ENCODE measurements at regions not wholly inside any gene's neighbourhood (a gene's known extent, or its start where the extent isn't known, plus 50 kb on each side); places are given as distances from the start of the nearest gene placed in this dataset.

DNA sequence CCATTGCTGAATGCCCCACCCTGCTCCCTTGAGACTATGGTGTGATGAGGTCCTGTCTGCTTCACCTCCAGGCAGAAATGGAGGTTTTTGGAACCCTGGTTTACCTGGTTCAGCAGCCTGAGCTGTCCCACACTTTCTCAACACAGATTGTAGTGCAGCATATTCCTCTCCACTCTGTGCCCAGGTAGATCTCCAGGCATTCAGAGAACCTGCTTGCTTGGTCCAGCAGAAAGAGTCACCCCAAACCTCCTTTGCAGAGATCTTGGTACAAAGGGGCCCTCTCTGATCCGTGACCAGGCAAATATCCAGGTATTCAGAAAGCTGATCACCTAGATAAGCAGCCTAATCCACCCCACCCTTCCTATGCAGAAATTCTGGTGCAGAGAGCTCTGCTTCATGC is 1288.2 kb upstream of the CRIM1 start:
- ATAC-seq (ENCODE audit: insufficient number of reproducible peaks, low FRiP score, low read depth) (no peak), DNase-seq (ENCODE audit: low spot score) (no peak)
- Histone ChIP-seq H3K4me1 (ENCODE audit: control insufficient read depth in 1 of 2, low read depth in 2 of 2) (no peaks in the 10 kb centered on the region), H3K36me3 (no peaks in the 10 kb centered on the region), H3K27me3 (replicated peaks; ENCODE audit: insufficient read depth) (no peaks in the 10 kb centered on the region), H3K9me3 (peaks cover 4% of the 10 kb centered on the region), H3K27ac (no peak overlapping the region), H3K4me3 (no peak overlapping the region)
- TF ChIP-seq, protein P1, sequence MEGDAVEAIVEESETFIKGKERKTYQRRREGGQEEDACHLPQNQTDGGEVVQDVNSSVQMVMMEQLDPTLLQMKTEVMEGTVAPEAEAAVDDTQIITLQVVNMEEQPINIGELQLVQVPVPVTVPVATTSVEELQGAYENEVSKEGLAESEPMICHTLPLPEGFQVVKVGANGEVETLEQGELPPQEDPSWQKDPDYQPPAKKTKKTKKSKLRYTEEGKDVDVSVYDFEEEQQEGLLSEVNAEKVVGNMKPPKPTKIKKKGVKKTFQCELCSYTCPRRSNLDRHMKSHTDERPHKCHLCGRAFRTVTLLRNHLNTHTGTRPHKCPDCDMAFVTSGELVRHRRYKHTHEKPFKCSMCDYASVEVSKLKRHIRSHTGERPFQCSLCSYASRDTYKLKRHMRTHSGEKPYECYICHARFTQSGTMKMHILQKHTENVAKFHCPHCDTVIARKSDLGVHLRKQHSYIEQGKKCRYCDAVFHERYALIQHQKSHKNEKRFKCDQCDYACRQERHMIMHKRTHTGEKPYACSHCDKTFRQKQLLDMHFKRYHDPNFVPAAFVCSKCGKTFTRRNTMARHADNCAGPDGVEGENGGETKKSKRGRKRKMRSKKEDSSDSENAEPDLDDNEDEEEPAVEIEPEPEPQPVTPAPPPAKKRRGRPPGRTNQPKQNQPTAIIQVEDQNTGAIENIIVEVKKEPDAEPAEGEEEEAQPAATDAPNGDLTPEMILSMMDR (IDR thresholded peaks at IDR 0.05) = no peak

DNA sequence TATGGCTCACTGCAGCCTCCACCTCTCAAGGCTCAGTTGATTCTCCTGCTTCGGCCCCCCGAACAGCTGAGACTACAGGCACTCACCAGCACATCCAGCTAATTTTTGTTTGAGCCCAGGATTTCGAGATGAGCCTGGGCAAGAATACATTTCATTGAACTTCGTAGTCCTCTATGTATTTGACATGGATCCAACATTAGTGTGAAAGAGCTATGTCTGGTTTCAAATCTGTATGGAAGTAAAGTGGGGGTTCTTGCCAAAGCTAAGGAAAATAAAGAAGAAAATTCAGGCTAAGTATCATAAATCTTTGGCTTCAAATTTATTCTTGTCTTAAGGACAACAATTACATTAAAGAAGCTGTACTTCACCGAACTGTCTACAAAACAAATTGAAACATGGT is 1291.7 kb upstream of the CRIM1 start:
- TF ChIP-seq, protein P1 (IDR thresholded peaks at IDR 0.05) = no peak
- no peak for ATAC-seq (ENCODE audit: insufficient number of reproducible peaks, low FRiP score, low read depth)
- Histone ChIP-seq H3K4me3 (no peak overlapping the region), H3K27me3 (replicated peaks; ENCODE audit: insufficient read depth) (no peaks in the 10 kb centered on the region), H3K9me3 (no peaks in the 10 kb centered on the region), H3K4me1 (ENCODE audit: control insufficient read depth in 1 of 2, low read depth in 2 of 2) (no peaks in the 10 kb centered on the region), H3K27ac (no peak overlapping the region), H3K36me3 (no peaks in the 10 kb centered on the region)
- no peak for DNase-seq (ENCODE audit: low spot score)

DNA sequence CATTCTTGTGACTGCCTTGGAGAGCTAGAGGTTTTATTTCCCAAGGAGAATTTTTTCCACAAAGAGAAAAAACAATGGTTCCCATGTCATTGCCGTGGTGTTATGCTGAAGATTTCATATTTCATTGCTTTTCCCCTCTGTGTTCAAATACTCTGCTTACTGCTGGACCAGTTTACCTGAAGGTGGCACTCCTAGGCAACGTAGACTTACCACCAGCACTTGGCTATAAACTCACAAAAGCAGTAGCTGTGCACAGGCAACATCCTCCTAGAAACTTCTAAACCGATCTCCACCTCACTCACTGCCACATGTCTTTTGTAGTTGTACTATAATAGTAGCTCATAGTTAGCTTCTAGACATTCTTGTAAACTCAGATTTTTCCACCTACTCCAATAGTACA is 1319.7 kb upstream of the CRIM1 start:
- H3K36me3 ChIP-seq = no peaks in the 10 kb centered on the region
- H3K4me3 ChIP-seq = no peak overlapping the region
- TF ChIP-seq, protein P1 (IDR thresholded peaks at IDR 0.05) = no peak
- H3K27me3 ChIP-seq (replicated peaks; ENCODE audit: insufficient read depth) = no peaks in the 10 kb centered on the region
- no peak for ATAC-seq (ENCODE audit: insufficient number of reproducible peaks, low FRiP score, low read depth)
- H3K9me3 ChIP-seq = no peaks in the 10 kb centered on the region
- H3K4me1 ChIP-seq (ENCODE audit: control insufficient read depth in 1 of 2, low read depth in 2 of 2) = no peaks in the 10 kb centered on the region
- H3K27ac ChIP-seq = no peak overlapping the region
- no peak for DNase-seq (ENCODE audit: low spot score)

DNA sequence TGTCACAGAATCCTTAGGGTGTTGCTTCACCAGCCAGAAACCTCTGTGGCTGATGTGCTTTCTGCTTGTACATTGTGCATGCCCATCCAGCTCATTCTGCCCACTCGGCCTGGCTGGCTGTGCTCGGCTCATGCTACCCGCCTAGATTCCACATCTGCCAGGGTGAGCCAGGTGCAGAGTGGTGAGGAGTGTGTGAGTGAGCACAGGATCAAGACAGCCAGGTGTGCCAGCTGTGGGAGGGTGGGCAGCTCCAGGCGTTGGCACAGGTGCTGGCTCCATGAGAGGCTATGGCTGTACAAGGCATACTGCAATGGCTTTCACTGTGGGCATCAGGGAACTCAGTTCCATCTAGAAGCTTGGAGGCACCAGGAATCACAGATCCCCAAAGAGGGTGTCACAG is 1321.8 kb upstream of the CRIM1 start:
- Histone ChIP-seq H3K27me3 (replicated peaks; ENCODE audit: insufficient read depth) (no peaks in the 10 kb centered on the region), H3K27ac (no peak overlapping the region), H3K9me3 (no peaks in the 10 kb centered on the region), H3K4me3 (no peak overlapping the region), H3K4me1 (ENCODE audit: control insufficient read depth in 1 of 2, low read depth in 2 of 2) (no peaks in the 10 kb centered on the region), H3K36me3 (no peaks in the 10 kb centered on the region)
- DNase-seq (ENCODE audit: low spot score) (no peak), ATAC-seq (ENCODE audit: insufficient number of reproducible peaks, low FRiP score, low read depth) (no peak)
- TF ChIP-seq, protein P1 (IDR thresholded peaks at IDR 0.05) = no peak

DNA sequence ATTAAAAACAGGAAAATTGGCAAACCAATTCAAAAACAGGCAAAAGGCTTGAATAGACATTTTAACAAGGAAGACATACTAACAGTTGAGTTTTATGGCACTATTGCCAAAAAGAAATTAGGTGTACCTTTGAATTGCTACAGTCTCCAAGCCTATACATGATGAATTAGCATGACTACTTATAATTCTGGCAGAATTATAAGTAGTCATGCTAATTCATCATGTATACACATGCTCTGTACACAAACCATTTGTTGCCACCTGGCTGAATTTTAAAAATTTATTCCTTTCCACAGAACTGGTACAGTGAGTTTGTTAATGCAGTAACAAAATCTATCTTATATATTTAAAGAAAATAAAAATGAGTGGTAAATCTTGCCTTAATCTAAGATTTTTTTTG is 1332.0 kb upstream of the CRIM1 start:
- Histone ChIP-seq H3K9me3 (no peaks in the 10 kb centered on the region), H3K27me3 (replicated peaks; ENCODE audit: insufficient read depth) (no peaks in the 10 kb centered on the region), H3K27ac (no peak overlapping the region), H3K4me3 (no peak overlapping the region), H3K36me3 (no peaks in the 10 kb centered on the region), H3K4me1 (ENCODE audit: control insufficient read depth in 1 of 2, low read depth in 2 of 2) (no peaks in the 10 kb centered on the region)
- no peak for DNase-seq (ENCODE audit: low spot score)
- ATAC-seq (ENCODE audit: insufficient number of reproducible peaks, low FRiP score, low read depth) = no peak
- TF ChIP-seq, protein P1 (IDR thresholded peaks at IDR 0.05) = no peak
